DND-41 (cell line): ENCODE measurements at regions not wholly inside any gene's neighbourhood (a gene's known extent, or its start where the extent isn't known, plus 50 kb on each side); places are given as distances from the start of the nearest gene placed in this dataset.

Experiments used
- EZH2 ChIP-seq: IDR thresholded peaks from 3 replicates; pipeline ENCODE4 v1.6.1; 2012; ENCODE audit warnings: borderline replicate concordance, low read depth, mild to moderate bottlenecking, moderate library complexity, low read length, inconsistent platforms; ENCODE audit not compliant: severe bottlenecking
- TF ChIP-seq, protein P1 (sequence below): IDR thresholded peaks from 2 replicates; pipeline ENCODE4 v1.5.1; 2012; ENCODE audit warnings: borderline replicate concordance, low read length, moderate library complexity, mild to moderate bottlenecking; ENCODE audit not compliant: poor library complexity, severe bottlenecking; ENCODE audit errors: extremely low read depth

DNA sequence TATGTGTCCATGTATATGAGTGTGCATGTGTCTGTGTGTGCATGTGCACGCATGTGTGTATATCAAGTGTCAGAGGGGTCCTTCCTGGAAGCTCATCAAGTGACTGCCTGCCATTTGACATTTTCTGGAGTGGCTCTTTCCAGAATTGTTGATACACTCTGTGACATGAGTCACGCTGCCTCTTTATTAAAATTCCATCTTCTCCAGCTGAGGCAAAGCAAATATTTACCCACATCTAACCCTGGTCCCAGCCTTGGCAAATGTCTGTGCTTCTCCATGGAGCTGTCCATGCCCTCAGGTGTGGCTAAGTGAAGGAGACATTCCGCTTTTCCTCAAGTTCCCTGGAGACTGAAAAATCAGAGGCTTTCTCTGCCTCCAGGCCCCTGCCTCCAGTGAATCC, 88.2 kb upstream of the MBNL2 start:
- TF ChIP-seq, protein P1, sequence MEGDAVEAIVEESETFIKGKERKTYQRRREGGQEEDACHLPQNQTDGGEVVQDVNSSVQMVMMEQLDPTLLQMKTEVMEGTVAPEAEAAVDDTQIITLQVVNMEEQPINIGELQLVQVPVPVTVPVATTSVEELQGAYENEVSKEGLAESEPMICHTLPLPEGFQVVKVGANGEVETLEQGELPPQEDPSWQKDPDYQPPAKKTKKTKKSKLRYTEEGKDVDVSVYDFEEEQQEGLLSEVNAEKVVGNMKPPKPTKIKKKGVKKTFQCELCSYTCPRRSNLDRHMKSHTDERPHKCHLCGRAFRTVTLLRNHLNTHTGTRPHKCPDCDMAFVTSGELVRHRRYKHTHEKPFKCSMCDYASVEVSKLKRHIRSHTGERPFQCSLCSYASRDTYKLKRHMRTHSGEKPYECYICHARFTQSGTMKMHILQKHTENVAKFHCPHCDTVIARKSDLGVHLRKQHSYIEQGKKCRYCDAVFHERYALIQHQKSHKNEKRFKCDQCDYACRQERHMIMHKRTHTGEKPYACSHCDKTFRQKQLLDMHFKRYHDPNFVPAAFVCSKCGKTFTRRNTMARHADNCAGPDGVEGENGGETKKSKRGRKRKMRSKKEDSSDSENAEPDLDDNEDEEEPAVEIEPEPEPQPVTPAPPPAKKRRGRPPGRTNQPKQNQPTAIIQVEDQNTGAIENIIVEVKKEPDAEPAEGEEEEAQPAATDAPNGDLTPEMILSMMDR = no peak
- TF ChIP-seq EZH2 = no peak
